ENCODE measurements at regions not wholly inside any gene's neighbourhood (a gene's known extent, or its start where the extent isn't known, plus 50 kb on each side); places are given as distances from the start of the nearest gene placed in this dataset.

DNA sequence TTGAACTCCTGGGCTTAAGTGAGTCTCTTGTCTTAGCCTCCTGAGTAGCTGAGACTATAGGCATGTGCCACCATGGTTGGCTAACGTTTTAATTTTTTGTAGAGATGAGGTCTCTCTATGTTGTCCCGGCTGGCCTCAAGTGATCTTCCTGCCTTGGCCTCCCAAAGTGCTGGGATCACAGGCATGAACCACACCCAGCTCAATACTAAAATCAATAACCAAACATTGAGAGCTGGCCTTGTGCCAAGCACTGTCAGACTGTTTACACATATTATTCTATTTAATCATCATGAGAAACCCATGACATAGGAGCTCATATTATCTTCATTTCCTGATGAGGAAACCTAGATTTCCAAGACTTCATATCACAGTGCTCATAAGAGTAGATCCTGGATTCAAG, 251.2 kb downstream of the BAMBI start:
- no peaks in the 10 kb centered on the region for H3K36me3 ChIP-seq (ENCODE audit: insufficient read depth, insufficient read length, low read length)
- H3K9me3 ChIP-seq (ENCODE audit: insufficient read depth, low read length) = no peaks in the 10 kb centered on the region; the same call in 1 of the 2 replicates
- no peak for TF ChIP-seq ZNF274 (IDR thresholded peaks at IDR 0.05; ENCODE audit: low read depth, low read length)
- TF ChIP-seq YY1 (IDR thresholded peaks at IDR 0.05; ENCODE audit: insufficient read depth, insufficient read length) = no peak
- TF ChIP-seq SUZ12 (IDR thresholded peaks at IDR 0.05; ENCODE audit: extremely low read depth, insufficient read depth, insufficient read length) = no peak
- H3K27me3 ChIP-seq (ENCODE audit: insufficient read depth, insufficient read length) = no peaks in the 10 kb centered on the region
- no peak for DNase-seq (ENCODE audit: low read depth, low spot score)
- no peaks in the 10 kb centered on the region for H3K4me1 ChIP-seq (ENCODE audit: insufficient read depth, insufficient read length)
- H3K4me3 ChIP-seq (ENCODE audit: insufficient read length, low read depth) = no peak overlapping the region
- H3K9ac ChIP-seq (ENCODE audit: insufficient read length, low read depth) = no peak overlapping the region

DNA sequence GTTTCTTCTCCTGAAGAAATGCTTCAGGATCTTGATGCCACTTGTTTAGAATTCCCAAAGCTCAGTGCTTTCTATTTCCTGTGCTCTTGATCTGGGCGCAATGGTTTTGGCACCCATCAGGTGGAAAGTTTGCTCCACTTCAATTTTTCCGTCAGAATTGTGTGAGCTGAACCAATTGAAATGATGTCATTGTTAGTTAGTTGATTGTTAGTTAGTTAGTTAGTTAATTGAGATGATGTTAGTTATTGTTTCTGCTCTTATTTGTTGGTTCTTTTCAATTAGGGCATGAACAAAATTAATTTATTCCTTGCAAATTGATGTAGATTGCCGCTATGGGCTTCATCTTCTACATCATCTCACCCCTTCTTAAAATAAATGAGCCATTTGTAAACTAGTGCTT, 252.6 kb downstream of the BAMBI start:
- no peak for DNase-seq (ENCODE audit: low read depth, low spot score)

DNA sequence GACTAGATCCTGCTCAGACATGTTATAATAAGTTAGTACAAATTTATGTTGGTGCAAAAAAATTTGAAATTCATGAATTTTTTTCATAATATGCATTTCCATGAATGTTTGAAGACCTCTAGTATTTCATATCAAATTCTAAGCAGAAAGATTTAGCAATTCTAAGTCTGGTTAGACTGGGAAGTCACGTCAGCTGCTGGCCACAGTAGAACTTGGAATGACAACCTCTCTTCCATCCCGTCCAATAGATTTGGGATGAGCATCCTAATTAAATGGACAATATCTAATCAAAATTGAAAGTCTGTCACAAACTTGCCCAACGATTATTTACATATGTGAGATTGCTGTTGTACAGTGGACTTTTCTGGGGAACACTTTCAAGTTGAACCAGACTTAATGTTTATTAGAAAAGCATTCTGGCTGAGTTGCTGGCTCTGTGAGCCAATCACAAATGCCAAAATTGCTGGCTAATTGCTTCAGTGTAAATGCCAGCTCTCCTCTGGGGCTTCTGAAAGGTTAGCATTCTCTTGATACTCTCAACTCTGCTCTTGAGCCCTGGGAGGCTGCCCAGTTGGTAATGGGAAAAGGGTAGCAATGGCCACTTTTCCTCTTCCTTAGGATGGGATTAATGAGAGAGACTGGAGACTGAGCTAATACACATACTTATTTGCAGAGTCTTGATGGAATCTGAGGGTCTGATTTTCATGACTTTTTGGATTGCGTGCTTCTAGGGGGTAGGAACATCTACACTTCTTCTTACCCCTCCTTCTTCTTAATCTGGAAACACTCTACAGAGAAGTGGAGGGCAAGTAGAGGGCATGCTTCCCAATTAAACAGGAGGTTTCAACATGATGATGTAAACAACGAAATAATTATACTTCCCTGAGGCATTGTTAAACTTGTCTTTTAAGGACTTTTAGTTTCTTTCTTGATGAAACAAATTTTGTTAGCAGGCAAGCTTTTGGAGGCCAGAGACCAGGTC, 253.5 kb downstream of the BAMBI start:
- no peaks in the 10 kb centered on the region for H3K4me1 ChIP-seq (ENCODE audit: insufficient read depth, insufficient read length)
- TF ChIP-seq YY1 (IDR thresholded peaks at IDR 0.05; ENCODE audit: insufficient read depth, insufficient read length) (no peak), SUZ12 (IDR thresholded peaks at IDR 0.05; ENCODE audit: extremely low read depth, insufficient read depth, insufficient read length) (no peak), ZNF274 (IDR thresholded peaks at IDR 0.05; ENCODE audit: low read depth, low read length) (no peak)
- H3K9me3 ChIP-seq (ENCODE audit: insufficient read depth, low read length) = peaks cover 7% of the 10 kb centered on the region; the same call in 1 of the 2 replicates
- H3K36me3 ChIP-seq (ENCODE audit: insufficient read depth, insufficient read length, low read length) = no peaks in the 10 kb centered on the region
- no peak overlapping the region for H3K4me3 ChIP-seq (ENCODE audit: insufficient read length, low read depth)
- no peaks in the 10 kb centered on the region for H3K27me3 ChIP-seq (ENCODE audit: insufficient read depth, insufficient read length)
- no peak for DNase-seq (ENCODE audit: low read depth, low spot score)
- no peak overlapping the region for H3K9ac ChIP-seq (ENCODE audit: insufficient read length, low read depth)

More for the DNA sequence above, 252.6 kb downstream of the BAMBI start:
- H3K9ac ChIP-seq (ENCODE audit: insufficient read length, low read depth) = no peak overlapping the region
- no peaks in the 10 kb centered on the region for H3K27me3 ChIP-seq (ENCODE audit: insufficient read depth, insufficient read length)
- no peak overlapping the region for H3K4me3 ChIP-seq (ENCODE audit: insufficient read length, low read depth)
- TF ChIP-seq YY1 (IDR thresholded peaks at IDR 0.05; ENCODE audit: insufficient read depth, insufficient read length) (no peak), SUZ12 (IDR thresholded peaks at IDR 0.05; ENCODE audit: extremely low read depth, insufficient read depth, insufficient read length) (no peak), ZNF274 (IDR thresholded peaks at IDR 0.05; ENCODE audit: low read depth, low read length) (no peak)
- no peaks in the 10 kb centered on the region for H3K4me1 ChIP-seq (ENCODE audit: insufficient read depth, insufficient read length)
- H3K9me3 ChIP-seq (ENCODE audit: insufficient read depth, low read length) = peaks cover 7% of the 10 kb centered on the region; the same call in 1 of the 2 replicates
- no peaks in the 10 kb centered on the region for H3K36me3 ChIP-seq (ENCODE audit: insufficient read depth, insufficient read length, low read length)

DNA sequence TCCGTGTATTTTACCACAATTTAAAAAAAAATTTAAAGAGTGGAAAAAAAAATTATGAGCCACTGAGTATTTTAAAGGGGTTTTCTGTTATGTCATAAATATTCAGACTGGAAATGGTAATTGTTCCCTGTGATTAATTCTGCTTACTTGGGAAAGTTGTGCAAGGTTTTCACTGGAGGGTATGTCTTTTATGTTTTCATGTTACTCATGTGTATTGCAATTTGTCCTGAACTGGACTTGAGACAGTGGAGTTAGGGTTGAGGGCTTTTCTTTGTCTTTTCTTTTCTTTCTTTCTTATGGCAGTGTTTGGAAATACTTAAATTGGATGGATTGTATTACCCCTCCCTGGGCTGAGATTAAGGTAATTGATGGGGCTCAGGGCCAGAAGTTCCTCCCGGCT, 257.7 kb downstream of the BAMBI start:
- Histone ChIP-seq H3K36me3 (ENCODE audit: insufficient read depth, insufficient read length, low read length) (no peaks in the 10 kb centered on the region), H3K4me1 (ENCODE audit: insufficient read depth, insufficient read length) (peaks cover 3% of the 10 kb centered on the region), H3K9me3 (ENCODE audit: insufficient read depth, low read length) (peaks cover 7% of the 10 kb centered on the region; the same call in 1 of the 2 replicates), H3K27me3 (ENCODE audit: insufficient read depth, insufficient read length) (no peaks in the 10 kb centered on the region), H3K4me3 (ENCODE audit: insufficient read length, low read depth) (no peak overlapping the region), H3K9ac (ENCODE audit: insufficient read length, low read depth) (no peak overlapping the region)
- TF ChIP-seq SUZ12 (IDR thresholded peaks at IDR 0.05; ENCODE audit: extremely low read depth, insufficient read depth, insufficient read length) = no peak
- no peak for TF ChIP-seq ZNF274 (IDR thresholded peaks at IDR 0.05; ENCODE audit: low read depth, low read length)
- no peak for TF ChIP-seq YY1 (IDR thresholded peaks at IDR 0.05; ENCODE audit: insufficient read depth, insufficient read length)
- no peak for DNase-seq (ENCODE audit: low read depth, low spot score)

DNA sequence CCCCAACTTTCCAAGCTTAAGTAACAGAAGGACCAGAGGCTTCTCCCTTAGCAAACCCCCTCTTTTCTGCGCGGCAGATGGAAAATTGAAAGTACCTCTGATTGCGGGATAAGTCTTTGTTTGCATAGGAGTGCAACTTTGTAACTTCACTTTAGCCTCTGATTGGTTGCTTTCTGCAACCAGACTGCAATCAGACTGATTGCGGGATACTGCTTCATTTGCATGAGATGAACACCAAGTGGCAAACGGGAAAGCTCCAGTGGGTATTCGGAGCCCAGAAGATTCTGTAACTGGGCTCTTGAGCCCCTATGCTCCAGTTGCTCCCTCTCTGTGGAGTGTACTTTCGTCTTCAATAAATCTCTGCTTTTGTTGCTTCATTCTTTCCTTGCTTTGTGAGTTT, 260.6 kb downstream of the BAMBI start:
- no peak for DNase-seq (ENCODE audit: low read depth, low spot score)
- H3K4me1 ChIP-seq (ENCODE audit: insufficient read depth, insufficient read length) = peaks cover 3% of the 10 kb centered on the region
- no peaks in the 10 kb centered on the region for H3K27me3 ChIP-seq (ENCODE audit: insufficient read depth, insufficient read length)
- H3K4me3 ChIP-seq (ENCODE audit: insufficient read length, low read depth) = no peak overlapping the region
- peaks cover 7% of the 10 kb centered on the region; the same call in 1 of the 2 replicates for H3K9me3 ChIP-seq (ENCODE audit: insufficient read depth, low read length)
- H3K9ac ChIP-seq (ENCODE audit: insufficient read length, low read depth) = no peak overlapping the region
- TF ChIP-seq ZNF274 (IDR thresholded peaks at IDR 0.05; ENCODE audit: low read depth, low read length) = no peak
- no peak for TF ChIP-seq SUZ12 (IDR thresholded peaks at IDR 0.05; ENCODE audit: extremely low read depth, insufficient read depth, insufficient read length)
- no peak for TF ChIP-seq YY1 (IDR thresholded peaks at IDR 0.05; ENCODE audit: insufficient read depth, insufficient read length)
- no peaks in the 10 kb centered on the region for H3K36me3 ChIP-seq (ENCODE audit: insufficient read depth, insufficient read length, low read length)

DNA sequence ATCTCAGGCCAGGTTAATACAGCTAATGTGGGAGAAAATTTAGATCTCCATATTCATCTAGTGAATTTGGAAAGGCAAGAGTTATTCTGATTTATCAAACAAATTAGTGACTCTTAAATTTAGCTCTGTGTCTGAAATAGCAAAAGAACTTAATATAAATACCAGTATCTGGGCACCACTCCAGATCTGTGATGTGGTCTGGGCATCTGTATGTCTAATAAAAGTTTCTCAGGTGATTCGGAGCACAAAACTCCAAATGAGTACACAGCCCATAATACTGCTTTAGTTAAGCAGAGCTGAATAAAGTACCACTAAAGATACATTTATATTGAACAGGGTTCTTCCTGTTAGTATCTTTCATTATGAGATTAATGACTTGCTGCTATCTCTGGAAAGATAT, 261.4 kb downstream of the BAMBI start:
- H3K9me3 ChIP-seq (ENCODE audit: insufficient read depth, low read length) = peaks cover 5% of the 10 kb centered on the region; the same call in 1 of the 2 replicates
- DNase-seq (ENCODE audit: low read depth, low spot score) = no peak
- no peaks in the 10 kb centered on the region for H3K36me3 ChIP-seq (ENCODE audit: insufficient read depth, insufficient read length, low read length)
- TF ChIP-seq YY1 (IDR thresholded peaks at IDR 0.05; ENCODE audit: insufficient read depth, insufficient read length) (no peak), SUZ12 (IDR thresholded peaks at IDR 0.05; ENCODE audit: extremely low read depth, insufficient read depth, insufficient read length) (no peak), ZNF274 (IDR thresholded peaks at IDR 0.05; ENCODE audit: low read depth, low read length) (no peak)
- no peaks in the 10 kb centered on the region for H3K27me3 ChIP-seq (ENCODE audit: insufficient read depth, insufficient read length)
- H3K4me1 ChIP-seq (ENCODE audit: insufficient read depth, insufficient read length) = peaks cover 3% of the 10 kb centered on the region
- no peak overlapping the region for H3K4me3 ChIP-seq (ENCODE audit: insufficient read length, low read depth)
- no peak overlapping the region for H3K9ac ChIP-seq (ENCODE audit: insufficient read length, low read depth)
